ENCODE measurements at regions not wholly inside any gene's neighbourhood (a gene's known extent, or its start where the extent isn't known, plus 50 kb on each side); places are given as distances from the start of the nearest gene placed in this dataset.

- H2AFZ ChIP-seq (ENCODE audit: low read length, unreplicated experiment): no peak overlapping the region
- H3K27me3 ChIP-seq (ENCODE audit: insufficient read depth, low read length): peaks cover 59% of the 10 kb centered on the region
- no peak overlapping the region for H3K4me3 ChIP-seq (ENCODE audit: low read depth, low read length)
- no peaks in the 10 kb centered on the region for H3K4me1 ChIP-seq (ENCODE audit: control insufficient read depth, insufficient read depth, low read length, unreplicated experiment)
- no peaks in the 10 kb centered on the region for H3K36me3 ChIP-seq (ENCODE audit: insufficient read depth, low read length)
- H3K79me2 ChIP-seq (ENCODE audit: control insufficient read depth, insufficient read depth, low read length, unreplicated experiment): no peaks in the 10 kb centered on the region
- no peak overlapping the region for H3K27ac ChIP-seq (ENCODE audit: low read depth, low read length)
Observed at GRCh38 chr1:113185463-113186104, 112.6 kb downstream of the LRIG2 start.

DNA sequence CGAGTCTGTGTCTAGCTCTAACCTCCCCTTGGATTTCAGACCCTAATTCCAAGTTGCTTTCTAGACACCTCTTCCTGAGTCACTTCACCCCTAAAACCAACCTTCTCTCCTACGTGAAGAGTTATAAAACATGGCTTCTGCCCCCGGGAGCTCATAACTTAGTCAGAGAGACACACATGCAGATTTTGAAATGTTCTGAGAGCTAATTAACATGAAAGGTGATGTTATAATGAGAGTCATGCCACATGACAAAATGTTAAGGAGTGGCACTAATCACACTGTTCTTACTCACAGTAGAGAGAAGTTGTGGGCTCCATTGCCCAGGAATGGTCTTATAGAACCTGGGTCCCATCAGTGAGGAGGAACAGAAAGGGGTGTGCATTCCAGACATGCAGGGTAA lies 117.1 kb downstream of the LRIG2 start:
- H3K27ac ChIP-seq (ENCODE audit: low read depth, low read length): no peak overlapping the region
- no peak overlapping the region for H3K4me3 ChIP-seq (ENCODE audit: low read depth, low read length)
- H3K27me3 ChIP-seq (ENCODE audit: insufficient read depth, low read length): peaks cover 39% of the 10 kb centered on the region; the same call in 1 of the 2 replicates
- H3K36me3 ChIP-seq (ENCODE audit: insufficient read depth, low read length): no peaks in the 10 kb centered on the region
- H3K4me1 ChIP-seq (ENCODE audit: control insufficient read depth, insufficient read depth, low read length, unreplicated experiment): no peaks in the 10 kb centered on the region
- no peaks in the 10 kb centered on the region for H3K79me2 ChIP-seq (ENCODE audit: control insufficient read depth, insufficient read depth, low read length, unreplicated experiment)
- no peak overlapping the region for H2AFZ ChIP-seq (ENCODE audit: low read length, unreplicated experiment)

DNA sequence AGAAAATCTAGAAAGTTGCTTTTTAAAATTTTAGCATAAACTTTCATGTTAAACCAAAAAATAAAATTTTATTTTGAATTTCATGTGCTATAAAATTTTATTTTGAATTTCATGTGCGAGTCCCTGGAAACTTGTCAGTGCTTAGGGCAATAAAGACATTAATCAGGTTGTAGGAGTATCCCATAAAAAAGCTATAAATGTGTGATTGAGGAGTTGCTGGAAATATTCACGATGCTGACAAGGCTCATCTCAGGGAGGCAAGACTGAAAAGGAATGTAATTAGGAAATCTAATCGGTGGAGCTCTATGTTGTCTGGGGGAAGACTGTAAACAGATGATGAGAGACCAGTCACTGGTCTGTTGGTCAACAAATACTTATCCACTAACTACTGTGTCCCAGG lies 117.9 kb downstream of the LRIG2 start:
- H3K27ac ChIP-seq (ENCODE audit: low read depth, low read length): no peak overlapping the region
- H2AFZ ChIP-seq (ENCODE audit: low read length, unreplicated experiment): no peak overlapping the region
- H3K36me3 ChIP-seq (ENCODE audit: insufficient read depth, low read length): no peaks in the 10 kb centered on the region
- H3K79me2 ChIP-seq (ENCODE audit: control insufficient read depth, insufficient read depth, low read length, unreplicated experiment): no peaks in the 10 kb centered on the region
- no peaks in the 10 kb centered on the region for H3K4me1 ChIP-seq (ENCODE audit: control insufficient read depth, insufficient read depth, low read length, unreplicated experiment)
- no peak overlapping the region for H3K4me3 ChIP-seq (ENCODE audit: low read depth, low read length)
- peaks cover 39% of the 10 kb centered on the region; the same call in 1 of the 2 replicates for H3K27me3 ChIP-seq (ENCODE audit: insufficient read depth, low read length)

DNA sequence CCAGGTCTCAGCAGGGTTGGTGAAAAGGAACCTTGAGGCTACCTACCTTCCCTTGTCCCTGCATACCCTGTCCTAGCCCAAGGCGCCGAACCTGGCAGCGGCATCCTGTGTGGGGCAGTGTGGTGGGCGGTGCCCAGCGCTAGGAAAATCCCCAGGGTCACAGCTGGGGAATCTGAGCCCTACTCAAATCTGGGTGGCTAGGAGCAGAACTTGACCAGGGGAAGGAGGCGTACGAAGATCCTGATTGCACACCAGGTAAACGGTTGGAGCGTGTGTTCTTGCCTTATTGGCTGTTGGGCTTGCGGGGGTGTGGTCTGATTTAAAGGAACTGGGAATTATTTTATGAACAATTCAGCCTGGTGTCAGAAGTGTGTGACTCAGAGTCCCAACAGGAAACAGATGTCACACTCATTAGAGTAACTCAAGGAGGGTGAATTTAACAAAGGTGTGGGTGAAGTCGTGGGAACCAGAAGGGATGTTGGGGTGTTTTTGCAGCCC lies 118.6 kb downstream of the LRIG2 start:
- Histone ChIP-seq H3K4me3 (ENCODE audit: low read depth, low read length) (no peak overlapping the region), H3K4me1 (ENCODE audit: control insufficient read depth, insufficient read depth, low read length, unreplicated experiment) (no peaks in the 10 kb centered on the region), H3K36me3 (ENCODE audit: insufficient read depth, low read length) (no peaks in the 10 kb centered on the region), H3K79me2 (ENCODE audit: control insufficient read depth, insufficient read depth, low read length, unreplicated experiment) (no peaks in the 10 kb centered on the region), H2AFZ (ENCODE audit: low read length, unreplicated experiment) (no peak overlapping the region), H3K27ac (ENCODE audit: low read depth, low read length) (no peak overlapping the region), H3K27me3 (ENCODE audit: insufficient read depth, low read length) (peaks cover 34% of the 10 kb centered on the region; the same call in 1 of the 2 replicates)

- Histone ChIP-seq H3K4me3 (ENCODE audit: low read depth, low read length) (no peak overlapping the region), H3K36me3 (ENCODE audit: insufficient read depth, low read length) (no peaks in the 10 kb centered on the region), H3K79me2 (ENCODE audit: control insufficient read depth, insufficient read depth, low read length, unreplicated experiment) (no peaks in the 10 kb centered on the region), H3K27ac (ENCODE audit: low read depth, low read length) (no peak overlapping the region), H3K4me1 (ENCODE audit: control insufficient read depth, insufficient read depth, low read length, unreplicated experiment) (no peaks in the 10 kb centered on the region), H2AFZ (ENCODE audit: low read length, unreplicated experiment) (no peak overlapping the region), H3K27me3 (ENCODE audit: insufficient read depth, low read length) (peaks cover 34% of the 10 kb centered on the region; the same call in 1 of the 2 replicates)
Observed at GRCh38 chr1:113192242-113192641, 119.2 kb downstream of the LRIG2 start.

GRCh38 chr1:113192980-113193379 lies 120.0 kb downstream of the LRIG2 start:
- no peak overlapping the region for H3K27ac ChIP-seq (ENCODE audit: low read depth, low read length)
- no peaks in the 10 kb centered on the region for H3K79me2 ChIP-seq (ENCODE audit: control insufficient read depth, insufficient read depth, low read length, unreplicated experiment)
- H3K27me3 ChIP-seq (ENCODE audit: insufficient read depth, low read length): peaks cover 27% of the 10 kb centered on the region; the same call in 1 of the 2 replicates
- H2AFZ ChIP-seq (ENCODE audit: low read length, unreplicated experiment): no peak overlapping the region
- H3K36me3 ChIP-seq (ENCODE audit: insufficient read depth, low read length): no peaks in the 10 kb centered on the region
- H3K4me3 ChIP-seq (ENCODE audit: low read depth, low read length): no peak overlapping the region
- H3K4me1 ChIP-seq (ENCODE audit: control insufficient read depth, insufficient read depth, low read length, unreplicated experiment): no peaks in the 10 kb centered on the region

DNA sequence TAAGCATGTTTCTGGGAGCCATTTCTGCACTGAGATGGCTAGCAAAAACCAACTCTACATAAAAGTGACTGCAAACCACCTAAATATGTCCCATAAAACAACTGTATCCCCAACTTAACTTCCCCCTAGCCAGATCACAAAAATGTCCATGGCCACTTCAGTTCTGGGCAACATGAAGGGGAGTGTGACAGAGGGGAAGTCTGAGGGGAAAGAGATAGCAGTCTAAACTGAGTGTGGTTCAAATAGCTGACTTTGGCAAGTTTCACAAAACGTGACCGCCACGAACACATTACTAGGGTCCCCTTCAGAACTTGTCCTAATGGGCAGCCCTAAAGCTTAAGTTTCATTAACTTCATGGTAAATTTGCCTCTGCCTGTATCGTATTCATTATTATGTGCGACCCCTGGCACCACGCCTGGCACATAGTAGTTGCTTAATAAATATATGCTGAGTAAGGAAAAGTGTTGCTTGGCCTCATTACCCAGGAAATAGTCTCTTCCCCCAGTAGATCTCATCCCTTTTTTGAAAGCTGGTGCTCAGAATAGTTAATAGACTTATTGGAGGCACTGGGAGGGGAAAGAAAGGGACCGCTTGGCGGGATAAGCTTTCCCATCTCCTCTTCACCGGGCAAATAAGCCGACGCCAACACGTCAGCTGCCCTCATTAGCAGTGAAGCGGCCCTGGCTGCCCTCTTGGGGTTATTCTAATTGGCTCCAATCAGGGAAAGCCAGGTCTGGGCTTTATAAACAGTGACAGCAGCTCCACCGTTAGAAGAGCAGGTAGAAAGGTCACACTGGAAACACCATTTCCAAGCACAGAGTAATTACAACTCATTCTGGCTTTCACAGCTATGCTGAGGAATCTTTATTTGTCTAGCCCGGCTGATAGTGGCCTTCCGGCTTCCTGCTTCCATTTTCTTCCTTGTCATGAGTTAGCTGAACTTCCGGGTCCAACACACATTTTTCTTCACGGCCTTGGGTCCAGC lies 122.1 kb downstream of the LRIG2 start:
- H3K27ac ChIP-seq (ENCODE audit: low read depth, low read length): no peak overlapping the region
- no peak overlapping the region for H2AFZ ChIP-seq (ENCODE audit: low read length, unreplicated experiment)
- H3K4me1 ChIP-seq (ENCODE audit: control insufficient read depth, insufficient read depth, low read length, unreplicated experiment): no peaks in the 10 kb centered on the region
- H3K4me3 ChIP-seq (ENCODE audit: low read depth, low read length): no peak overlapping the region
- peaks cover 10% of the 10 kb centered on the region; the same call in 1 of the 2 replicates for H3K27me3 ChIP-seq (ENCODE audit: insufficient read depth, low read length)
- H3K79me2 ChIP-seq (ENCODE audit: control insufficient read depth, insufficient read depth, low read length, unreplicated experiment): no peaks in the 10 kb centered on the region
- H3K36me3 ChIP-seq (ENCODE audit: insufficient read depth, low read length): no peaks in the 10 kb centered on the region

- Histone ChIP-seq H2AFZ (ENCODE audit: low read length, unreplicated experiment) (no peak overlapping the region), H3K27ac (ENCODE audit: low read depth, low read length) (no peak overlapping the region), H3K4me3 (ENCODE audit: low read depth, low read length) (no peak overlapping the region), H3K36me3 (ENCODE audit: insufficient read depth, low read length) (no peaks in the 10 kb centered on the region), H3K4me1 (ENCODE audit: control insufficient read depth, insufficient read depth, low read length, unreplicated experiment) (no peaks in the 10 kb centered on the region), H3K79me2 (ENCODE audit: control insufficient read depth, insufficient read depth, low read length, unreplicated experiment) (no peaks in the 10 kb centered on the region), H3K27me3 (ENCODE audit: insufficient read depth, low read length) (peaks cover 3% of the 10 kb centered on the region; the same call in 1 of the 2 replicates)
Observed at GRCh38 chr1:113197719-113198330, 124.8 kb downstream of the LRIG2 start.

- Histone ChIP-seq H3K4me1 (ENCODE audit: control insufficient read depth, insufficient read depth, low read length, unreplicated experiment) (no peaks in the 10 kb centered on the region), H3K36me3 (ENCODE audit: insufficient read depth, low read length) (no peaks in the 10 kb centered on the region), H2AFZ (ENCODE audit: low read length, unreplicated experiment) (no peak overlapping the region), H3K4me3 (ENCODE audit: low read depth, low read length) (no peak overlapping the region), H3K27ac (ENCODE audit: low read depth, low read length) (no peak overlapping the region), H3K27me3 (ENCODE audit: insufficient read depth, low read length) (peaks cover 3% of the 10 kb centered on the region; the same call in 1 of the 2 replicates), H3K79me2 (ENCODE audit: control insufficient read depth, insufficient read depth, low read length, unreplicated experiment) (no peaks in the 10 kb centered on the region)
Observed at GRCh38 chr1:113198806-113199205, 125.8 kb downstream of the LRIG2 start.

- H3K4me1 ChIP-seq (ENCODE audit: control insufficient read depth, insufficient read depth, low read length, unreplicated experiment): no peaks in the 10 kb centered on the region
- 0 out of 2 replicates have a peak, but pooled peaks cover 6% of the 10 kb centered on the region for H3K27me3 ChIP-seq (ENCODE audit: insufficient read depth, low read length)
- H3K36me3 ChIP-seq (ENCODE audit: insufficient read depth, low read length): no peaks in the 10 kb centered on the region
- no peak overlapping the region for H3K27ac ChIP-seq (ENCODE audit: low read depth, low read length)
- H3K79me2 ChIP-seq (ENCODE audit: control insufficient read depth, insufficient read depth, low read length, unreplicated experiment): no peaks in the 10 kb centered on the region
- H3K4me3 ChIP-seq (ENCODE audit: low read depth, low read length): no peak overlapping the region
- no peak overlapping the region for H2AFZ ChIP-seq (ENCODE audit: low read length, unreplicated experiment)
Observed at GRCh38 chr1:113199760-113200455, 126.9 kb downstream of the LRIG2 start.

All from ACC112 (cell line).